ENCODE measurements at regions not wholly inside any gene's neighbourhood (a gene's known extent, or its start where the extent isn't known, plus 50 kb on each side); places are given as distances from the start of the nearest gene placed in this dataset.

DNA sequence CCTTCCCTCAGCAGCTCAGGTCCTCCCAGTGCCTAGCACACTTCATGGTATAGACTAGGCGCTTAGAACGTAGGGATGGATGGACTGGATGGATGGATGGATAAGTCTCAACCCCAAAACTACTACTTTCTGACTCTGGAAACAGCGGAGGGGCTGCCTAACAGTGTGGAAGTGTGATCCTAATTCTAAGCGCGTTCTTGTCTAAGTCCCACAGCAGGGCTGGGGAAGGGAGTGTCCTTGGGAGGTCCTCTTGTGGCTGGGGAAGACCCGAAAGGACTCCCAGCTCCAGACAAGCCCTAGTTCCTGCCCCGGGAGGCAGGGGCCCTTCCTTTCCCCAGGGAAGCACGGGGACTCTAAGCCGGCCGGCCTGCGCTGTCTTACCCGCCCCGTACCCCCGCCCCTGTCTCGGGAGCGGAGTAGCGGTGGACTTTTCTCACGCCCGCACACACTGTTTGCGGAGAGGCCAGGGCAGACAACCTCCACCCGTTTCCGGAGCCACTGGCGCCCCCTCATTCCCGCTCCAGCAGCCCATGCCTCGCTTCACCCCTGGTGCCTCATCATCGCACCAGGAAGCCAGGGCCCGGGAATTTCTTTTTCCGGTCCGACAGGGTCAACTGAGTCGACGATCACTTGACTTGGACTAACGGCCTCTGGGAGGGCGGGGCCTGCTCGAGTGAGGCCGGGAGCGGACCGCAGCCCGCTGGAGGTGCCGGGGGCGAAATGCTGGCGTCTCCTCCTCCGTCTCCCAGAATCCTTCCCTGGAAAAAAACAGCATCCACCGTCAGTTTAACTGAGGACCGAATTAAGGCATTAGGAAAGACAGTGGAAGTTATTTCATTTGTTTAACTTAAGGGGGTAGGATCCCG lies 133.3 kb downstream of the TBC1D2B start (continued):
- TF ChIP-seq, protein P1, sequence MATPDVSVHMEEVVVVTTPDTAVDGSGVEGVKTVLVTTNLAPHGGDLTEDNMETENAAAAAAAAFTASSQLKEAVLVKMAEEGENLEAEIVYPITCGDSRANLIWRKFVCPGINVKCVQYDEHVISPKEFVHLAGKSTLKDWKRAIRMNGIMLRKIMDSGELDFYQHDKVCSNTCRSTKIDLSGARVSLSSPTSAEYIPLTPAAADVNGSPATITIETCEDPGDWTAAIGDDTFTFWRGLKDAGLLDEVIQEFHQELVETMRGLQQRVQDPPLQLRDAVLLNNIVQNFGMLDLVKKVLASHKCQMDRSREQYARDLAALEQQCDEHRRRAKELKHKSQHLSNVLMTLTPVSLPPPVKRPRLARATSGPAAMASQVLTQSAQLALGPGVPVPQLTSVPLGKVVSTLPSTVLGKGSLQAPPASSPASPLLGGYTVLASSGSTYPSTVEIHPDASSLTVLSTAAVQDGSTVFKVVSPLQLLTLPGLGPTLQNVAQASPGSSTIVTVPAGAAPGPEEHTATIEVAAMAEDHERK (CRISPR knock-in tag; IDR thresholded peaks at IDR 0.05; ENCODE audit: low read depth), result no peak
- peak; percentile 30 for TF ChIP-seq MED8 (CRISPR knock-in tag; IDR thresholded peaks at IDR 0.05; ENCODE audit: insufficient replicate concordance)
- no peak for TF ChIP-seq ZNF841 (CRISPR knock-in tag; IDR thresholded peaks at IDR 0.05; ENCODE audit: borderline replicate concordance)
- TF ChIP-seq, protein P2, sequence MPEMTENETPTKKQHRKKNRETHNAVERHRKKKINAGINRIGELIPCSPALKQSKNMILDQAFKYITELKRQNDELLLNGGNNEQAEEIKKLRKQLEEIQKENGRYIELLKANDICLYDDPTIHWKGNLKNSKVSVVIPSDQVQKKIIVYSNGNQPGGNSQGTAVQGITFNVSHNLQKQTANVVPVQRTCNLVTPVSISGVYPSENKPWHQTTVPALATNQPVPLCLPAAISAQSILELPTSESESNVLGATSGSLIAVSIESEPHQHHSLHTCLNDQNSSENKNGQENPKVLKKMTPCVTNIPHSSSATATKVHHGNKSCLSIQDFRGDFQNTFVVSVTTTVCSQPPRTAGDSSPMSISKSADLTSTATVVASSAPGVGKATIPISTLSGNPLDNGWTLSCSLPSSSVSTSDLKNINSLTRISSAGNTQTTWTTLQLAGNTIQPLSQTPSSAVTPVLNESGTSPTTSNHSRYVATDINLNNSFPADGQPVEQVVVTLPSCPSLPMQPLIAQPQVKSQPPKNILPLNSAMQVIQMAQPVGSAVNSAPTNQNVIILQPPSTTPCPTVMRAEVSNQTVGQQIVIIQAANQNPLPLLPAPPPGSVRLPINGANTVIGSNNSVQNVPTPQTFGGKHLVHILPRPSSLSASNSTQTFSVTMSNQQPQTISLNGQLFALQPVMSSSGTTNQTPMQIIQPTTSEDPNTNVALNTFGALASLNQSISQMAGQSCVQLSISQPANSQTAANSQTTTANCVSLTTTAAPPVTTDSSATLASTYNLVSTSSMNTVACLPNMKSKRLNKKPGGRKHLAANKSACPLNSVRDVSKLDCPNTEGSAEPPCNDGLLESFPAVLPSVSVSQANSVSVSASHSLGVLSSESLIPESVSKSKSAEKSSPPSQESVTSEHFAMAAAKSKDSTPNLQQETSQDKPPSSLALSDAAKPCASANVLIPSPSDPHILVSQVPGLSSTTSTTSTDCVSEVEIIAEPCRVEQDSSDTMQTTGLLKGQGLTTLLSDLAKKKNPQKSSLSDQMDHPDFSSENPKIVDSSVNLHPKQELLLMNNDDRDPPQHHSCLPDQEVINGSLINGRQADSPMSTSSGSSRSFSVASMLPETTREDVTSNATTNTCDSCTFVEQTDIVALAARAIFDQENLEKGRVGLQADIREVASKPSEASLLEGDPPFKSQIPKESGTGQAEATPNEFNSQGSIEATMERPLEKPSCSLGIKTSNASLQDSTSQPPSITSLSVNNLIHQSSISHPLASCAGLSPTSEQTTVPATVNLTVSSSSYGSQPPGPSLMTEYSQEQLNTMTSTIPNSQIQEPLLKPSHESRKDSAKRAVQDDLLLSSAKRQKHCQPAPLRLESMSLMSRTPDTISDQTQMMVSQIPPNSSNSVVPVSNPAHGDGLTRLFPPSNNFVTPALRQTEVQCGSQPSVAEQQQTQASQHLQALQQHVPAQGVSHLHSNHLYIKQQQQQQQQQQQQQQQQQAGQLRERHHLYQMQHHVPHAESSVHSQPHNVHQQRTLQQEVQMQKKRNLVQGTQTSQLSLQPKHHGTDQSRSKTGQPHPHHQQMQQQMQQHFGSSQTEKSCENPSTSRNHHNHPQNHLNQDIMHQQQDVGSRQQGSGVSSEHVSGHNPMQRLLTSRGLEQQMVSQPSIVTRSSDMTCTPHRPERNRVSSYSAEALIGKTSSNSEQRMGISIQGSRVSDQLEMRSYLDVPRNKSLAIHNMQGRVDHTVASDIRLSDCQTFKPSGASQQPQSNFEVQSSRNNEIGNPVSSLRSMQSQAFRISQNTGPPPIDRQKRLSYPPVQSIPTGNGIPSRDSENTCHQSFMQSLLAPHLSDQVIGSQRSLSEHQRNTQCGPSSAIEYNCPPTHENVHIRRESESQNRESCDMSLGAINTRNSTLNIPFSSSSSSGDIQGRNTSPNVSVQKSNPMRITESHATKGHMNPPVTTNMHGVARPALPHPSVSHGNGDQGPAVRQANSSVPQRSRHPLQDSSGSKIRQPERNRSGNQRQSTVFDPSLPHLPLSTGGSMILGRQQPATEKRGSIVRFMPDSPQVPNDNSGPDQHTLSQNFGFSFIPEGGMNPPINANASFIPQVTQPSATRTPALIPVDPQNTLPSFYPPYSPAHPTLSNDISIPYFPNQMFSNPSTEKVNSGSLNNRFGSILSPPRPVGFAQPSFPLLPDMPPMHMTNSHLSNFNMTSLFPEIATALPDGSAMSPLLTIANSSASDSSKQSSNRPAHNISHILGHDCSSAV (CRISPR knock-in tag; IDR thresholded peaks at IDR 0.05; ENCODE audit: borderline replicate concordance), result no peak
- no peak for TF ChIP-seq ZNF446 (CRISPR knock-in tag; IDR thresholded peaks at IDR 0.05)
- peak; percentile 27; the same call in 1 of the 3 replicates for TF ChIP-seq MXI1 (IDR thresholded peaks at IDR 0.05; ENCODE audit: borderline replicate concordance, low read depth, low read length)
- no peak for TF ChIP-seq ZNF20 (CRISPR knock-in tag; IDR thresholded peaks at IDR 0.05)
- peak; percentile 45; the same call in 1 of the 2 replicates for TF ChIP-seq ZNF563 (CRISPR knock-in tag; IDR thresholded peaks at IDR 0.05)
- TF ChIP-seq SALL2 (CRISPR knock-in tag; IDR thresholded peaks at IDR 0.05), result 0 out of 2 replicates have a peak, but pooled peaks have one; percentile 28
- TF ChIP-seq, protein P3, sequence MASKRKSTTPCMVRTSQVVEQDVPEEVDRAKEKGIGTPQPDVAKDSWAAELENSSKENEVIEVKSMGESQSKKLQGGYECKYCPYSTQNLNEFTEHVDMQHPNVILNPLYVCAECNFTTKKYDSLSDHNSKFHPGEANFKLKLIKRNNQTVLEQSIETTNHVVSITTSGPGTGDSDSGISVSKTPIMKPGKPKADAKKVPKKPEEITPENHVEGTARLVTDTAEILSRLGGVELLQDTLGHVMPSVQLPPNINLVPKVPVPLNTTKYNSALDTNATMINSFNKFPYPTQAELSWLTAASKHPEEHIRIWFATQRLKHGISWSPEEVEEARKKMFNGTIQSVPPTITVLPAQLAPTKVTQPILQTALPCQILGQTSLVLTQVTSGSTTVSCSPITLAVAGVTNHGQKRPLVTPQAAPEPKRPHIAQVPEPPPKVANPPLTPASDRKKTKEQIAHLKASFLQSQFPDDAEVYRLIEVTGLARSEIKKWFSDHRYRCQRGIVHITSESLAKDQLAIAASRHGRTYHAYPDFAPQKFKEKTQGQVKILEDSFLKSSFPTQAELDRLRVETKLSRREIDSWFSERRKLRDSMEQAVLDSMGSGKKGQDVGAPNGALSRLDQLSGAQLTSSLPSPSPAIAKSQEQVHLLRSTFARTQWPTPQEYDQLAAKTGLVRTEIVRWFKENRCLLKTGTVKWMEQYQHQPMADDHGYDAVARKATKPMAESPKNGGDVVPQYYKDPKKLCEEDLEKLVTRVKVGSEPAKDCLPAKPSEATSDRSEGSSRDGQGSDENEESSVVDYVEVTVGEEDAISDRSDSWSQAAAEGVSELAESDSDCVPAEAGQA (IDR thresholded peaks at IDR 0.05; ENCODE audit: low read depth), result peak; percentile 32; the same call in 1 of the 2 replicates
- TF ChIP-seq, protein P3 (CRISPR knock-in tag; IDR thresholded peaks at IDR 0.05; ENCODE audit: borderline replicate concordance), result no peak
- 0 out of 2 replicates have a peak, but pooled peaks have one; percentile 25 for TF ChIP-seq ATF1 (CRISPR knock-in tag; IDR thresholded peaks at IDR 0.05)
